Ishikawa (cell line): ENCODE measurements at regions not wholly inside any gene's neighbourhood (a gene's known extent, or its start where the extent isn't known, plus 50 kb on each side); places are given as distances from the start of the nearest gene placed in this dataset.

Experiments
- CEBPB ChIP-seq: IDR thresholded peaks from 2 replicates; pipeline ENCODE4 v1.6.1; 2012
- CREB1 ChIP-seq: IDR thresholded peaks from 2 replicates; pipeline ENCODE4 v1.6.1; 2012; ENCODE audit warnings: low read depth
- EGR1 ChIP-seq: IDR thresholded peaks from 2 replicates; pipeline ENCODE4 v1.6.1; 2012
- EP300 ChIP-seq: IDR thresholded peaks from 2 replicates; pipeline ENCODE4 v1.6.1; 2012; ENCODE audit warnings: borderline replicate concordance
- FOXM1 ChIP-seq: IDR thresholded peaks from 2 replicates; pipeline ENCODE4 v1.6.1; 2012; ENCODE audit warnings: low read depth, borderline replicate concordance
- MAX ChIP-seq: IDR thresholded peaks from 2 replicates; pipeline ENCODE4 v1.6.1; 2012
- NFIC ChIP-seq: IDR thresholded peaks from 2 replicates; pipeline ENCODE4 v1.6.1; 2012
- RAD21 ChIP-seq: IDR thresholded peaks from 2 replicates; pipeline ENCODE4 v1.6.1; 2012; ENCODE audit warnings: low read depth
- REST ChIP-seq: IDR thresholded peaks from 2 replicates; pipeline ENCODE4 v1.6.1; 2012; ENCODE audit warnings: low read depth, mild to moderate bottlenecking
- TAF1 ChIP-seq: IDR thresholded peaks from 2 replicates; pipeline ENCODE4 v1.6.1; 2012; ENCODE audit warnings: low read depth, mild to moderate bottlenecking
- TCF12 ChIP-seq: IDR thresholded peaks from 2 replicates; pipeline ENCODE4 v1.6.1; 2012; ENCODE audit warnings: low read depth
- TEAD4 ChIP-seq: IDR thresholded peaks from 2 replicates; pipeline ENCODE4 v1.6.1; 2012
- USF1 ChIP-seq: IDR thresholded peaks from 2 replicates; pipeline ENCODE4 v1.6.1; 2012
- YY1 ChIP-seq: IDR thresholded peaks from 2 replicates; pipeline ENCODE4 v1.6.1; 2012; ENCODE audit warnings: low read depth
- ZBTB7A ChIP-seq: IDR thresholded peaks from 2 replicates; pipeline ENCODE4 v1.6.1; 2012; ENCODE audit warnings: low read depth

- TF ChIP-seq CREB1 (no peak), TAF1 (no peak), MAX (no peak), REST (no peak), YY1 (no peak), RAD21 (no peak), NFIC (no peak), ZBTB7A (no peak), TEAD4 (no peak), EGR1 (no peak), EP300 (no peak), USF1 (no peak), TCF12 (no peak), CEBPB (no peak), FOXM1 (no peak)
Measured at GRCh38 chr6:859936-860335, 167.0 kb upstream of the EXOC2 start.

- TF ChIP-seq CEBPB (no peak), TEAD4 (no peak)
Measured at GRCh38 chr6:854406-855118, 161.6 kb upstream of the EXOC2 start.

- TF ChIP-seq TAF1, result no peak
- TF ChIP-seq USF1, result no peak
- TF ChIP-seq YY1, result no peak
- no peak for TF ChIP-seq CEBPB
Measured at GRCh38 chr6:849075-849506, 156.2 kb upstream of the EXOC2 start.

- TF ChIP-seq EP300 (no peak), REST (no peak)
Measured at GRCh38 chr6:845566-845965, 152.6 kb upstream of the EXOC2 start.

GRCh38 chr6:845101-845500 is 152.2 kb upstream of the EXOC2 start:
- TF ChIP-seq CREB1 (no peak), MAX (no peak), FOXM1 (no peak), TEAD4 (no peak), RAD21 (no peak), ZBTB7A (no peak), TCF12 (no peak), EGR1 (no peak), REST (no peak), YY1 (no peak), NFIC (no peak), EP300 (no peak), CEBPB (no peak), USF1 (no peak), TAF1 (no peak)
